BJ (cell line): ENCODE measurements at regions not wholly inside any gene's neighbourhood (a gene's known extent, or its start where the extent isn't known, plus 50 kb on each side); places are given as distances from the start of the nearest gene placed in this dataset.

Source experiments
- CTCF ChIA-PET: fragments of 350-600 bp; formaldehyde crosslinking; extraction: SDS; loops from one replicate; lab custom pipeline; 2021; ENCODE audit warnings: antibody characterized with exemption, inconsistent platforms; lab: Yijun Ruan, JAX
- POLR2A ChIA-PET: fragments of 300-600 bp; sonication (Branson Sonifier 250); formaldehyde crosslinking; extraction: SDS; loops from one replicate; lab custom pipeline; 2021; ENCODE audit warnings: antibody characterized with exemption; lab: Charles Lee
- DNase-seq: peaks from one replicate; pipeline ENCODE4 v3.0.0-alpha.2; 2011; ENCODE audit warnings: low read depth
- H3K27me3 ChIP-seq: 2 replicates; pipeline ENCODE4 v1.6.0; 2011; ENCODE audit warnings: low read length; ENCODE audit not compliant: control insufficient read depth, insufficient read depth
- H3K36me3 ChIP-seq: 2 replicates; pipeline ENCODE4 v1.5.1; 2011; ENCODE audit warnings: low read length; ENCODE audit not compliant: control insufficient read depth, insufficient read depth
- H3K4me3 ChIP-seq: 2 replicates; pipeline ENCODE4 v1.5.1; 2011; ENCODE audit warnings: low read depth, mild to moderate bottlenecking, control low read depth, low read length
- TF ChIP-seq, protein P1 (sequence below): IDR thresholded peaks from 2 replicates; pipeline ENCODE4 v1.5.1; 2011; ENCODE audit warnings: low read depth, mild to moderate bottlenecking, control low read depth, inconsistent platforms, low read length, moderate library complexity; ENCODE audit not compliant: insufficient read depth

- H3K36me3 ChIP-seq, result no peaks in the 10 kb centered on the region
- TF ChIP-seq, protein P1, sequence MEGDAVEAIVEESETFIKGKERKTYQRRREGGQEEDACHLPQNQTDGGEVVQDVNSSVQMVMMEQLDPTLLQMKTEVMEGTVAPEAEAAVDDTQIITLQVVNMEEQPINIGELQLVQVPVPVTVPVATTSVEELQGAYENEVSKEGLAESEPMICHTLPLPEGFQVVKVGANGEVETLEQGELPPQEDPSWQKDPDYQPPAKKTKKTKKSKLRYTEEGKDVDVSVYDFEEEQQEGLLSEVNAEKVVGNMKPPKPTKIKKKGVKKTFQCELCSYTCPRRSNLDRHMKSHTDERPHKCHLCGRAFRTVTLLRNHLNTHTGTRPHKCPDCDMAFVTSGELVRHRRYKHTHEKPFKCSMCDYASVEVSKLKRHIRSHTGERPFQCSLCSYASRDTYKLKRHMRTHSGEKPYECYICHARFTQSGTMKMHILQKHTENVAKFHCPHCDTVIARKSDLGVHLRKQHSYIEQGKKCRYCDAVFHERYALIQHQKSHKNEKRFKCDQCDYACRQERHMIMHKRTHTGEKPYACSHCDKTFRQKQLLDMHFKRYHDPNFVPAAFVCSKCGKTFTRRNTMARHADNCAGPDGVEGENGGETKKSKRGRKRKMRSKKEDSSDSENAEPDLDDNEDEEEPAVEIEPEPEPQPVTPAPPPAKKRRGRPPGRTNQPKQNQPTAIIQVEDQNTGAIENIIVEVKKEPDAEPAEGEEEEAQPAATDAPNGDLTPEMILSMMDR, result no peak
- POLR2A ChIA-PET, result no interaction called here
- no peak for DNase-seq
- no peaks in the 10 kb centered on the region for H3K27me3 ChIP-seq
- H3K4me3 ChIP-seq, result no peak overlapping the region
- CTCF ChIA-PET, result no interaction called here
Measured at GRCh38 chr3:110236976-110237610, 834.5 kb upstream of the NECTIN3 start.

DNA sequence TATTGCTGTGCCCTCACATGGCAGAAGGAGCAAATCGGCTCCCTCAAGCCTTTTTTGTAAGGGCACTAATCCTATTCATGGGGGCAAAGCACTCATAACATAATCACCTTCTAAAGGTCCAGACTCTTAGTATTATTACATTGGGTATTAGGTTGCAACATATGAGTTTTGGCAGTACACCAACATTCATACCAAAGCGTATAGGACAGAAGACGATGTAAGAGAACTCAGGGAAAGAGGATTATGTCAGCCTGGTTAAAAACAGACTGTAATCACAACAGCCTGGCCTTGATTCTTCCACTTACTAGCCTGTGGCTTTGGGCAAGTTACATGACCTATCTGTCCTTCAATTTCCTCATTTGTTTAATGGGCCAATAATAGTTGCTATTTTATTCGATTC is 828.5 kb upstream of the NECTIN3 start:
- Histone ChIP-seq H3K36me3 (no peaks in the 10 kb centered on the region), H3K4me3 (no peak overlapping the region), H3K27me3 (no peaks in the 10 kb centered on the region)
- ChIA-PET POLR2A (no interaction called here), CTCF (no interaction called here)
- DNase-seq, result no peak
- TF ChIP-seq, protein P1, result no peak

DNA sequence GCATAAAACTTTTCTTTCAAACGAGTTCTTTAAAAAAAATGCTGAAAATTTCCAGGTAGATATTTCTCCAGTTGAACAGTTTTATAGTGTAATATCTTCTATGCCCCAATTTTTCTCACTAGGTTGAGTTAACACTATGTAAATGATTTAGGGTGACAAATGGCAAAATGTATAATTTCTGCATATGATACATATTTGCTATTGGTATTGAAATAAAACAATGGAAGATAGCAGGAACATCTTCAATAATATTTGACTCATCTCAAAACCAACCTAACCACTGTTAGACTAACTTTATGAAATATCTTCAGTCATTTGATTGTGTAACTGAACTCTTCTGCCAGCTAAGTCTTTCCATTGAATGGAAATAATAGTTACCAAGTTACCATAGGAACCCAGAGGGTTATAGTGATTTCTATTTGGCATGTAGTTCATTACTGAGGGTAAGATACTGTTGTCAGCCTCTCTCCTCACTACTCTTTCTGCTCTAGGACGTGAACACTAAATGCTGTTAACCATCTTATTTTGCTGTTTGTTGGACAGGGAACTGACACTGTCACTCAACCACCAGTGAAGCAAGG is 824.7 kb upstream of the NECTIN3 start:
- Histone ChIP-seq H3K27me3 (no peaks in the 10 kb centered on the region), H3K36me3 (no peaks in the 10 kb centered on the region), H3K4me3 (no peak overlapping the region)
- no peak for DNase-seq
- TF ChIP-seq, protein P1, result no peak
- ChIA-PET POLR2A (interaction anchor here (0.6 kb wide), 1 partner anchor 11 kb away, joined by 3 read pairs; no protein-coding TSS in a partner anchor), CTCF (no interaction called here)

- Histone ChIP-seq H3K4me3 (no peak overlapping the region), H3K27me3 (no peaks in the 10 kb centered on the region), H3K36me3 (no peaks in the 10 kb centered on the region)
- DNase-seq, result no peak
- POLR2A ChIA-PET, result no interaction called here
- CTCF ChIA-PET, result interaction anchor here (1.4 kb wide), 1 partner anchor 66 kb away, joined by 4 read pairs; no protein-coding TSS in a partner anchor
- TF ChIP-seq, protein P1, result no peak
Measured at GRCh38 chr3:110248666-110249065, 823.0 kb upstream of the NECTIN3 start.

GRCh38 chr3:110253794-110254193 is 817.8 kb upstream of the NECTIN3 start:
- ChIA-PET CTCF (interaction anchor here (0.6 kb wide), 1 partner anchor 39 kb away, joined by 3 read pairs; no protein-coding TSS in a partner anchor), POLR2A (no interaction called here)
- Histone ChIP-seq H3K27me3 (no peaks in the 10 kb centered on the region), H3K36me3 (no peaks in the 10 kb centered on the region), H3K4me3 (no peak overlapping the region)
- TF ChIP-seq, protein P1, result no peak
- no peak for DNase-seq
